Parathyroid adenoma (tissue), 2 donors: ENCODE measurements at regions not wholly inside any gene's neighbourhood (a gene's known extent, or its start where the extent isn't known, plus 50 kb on each side); places are given as distances from the start of the nearest gene placed in this dataset.
A peak's percentile ranks its signal among the peaks of the same experiment; 100 is the strongest.

Experiments used
- H2AFZ ChIP-seq: fragments of 300-600 bp; sonication (generic); one replicate; pipeline ENCODE4 v1.7.0; 2017; ENCODE audit warnings: antibody characterized with exemption, mild to moderate bottlenecking
- H3K27ac ChIP-seq: fragments of 300-600 bp; sonication (generic); one replicate; pipeline ENCODE4 v1.7.0; 2017
- H3K27me3 ChIP-seq: fragments of 300-600 bp; sonication (generic); one replicate; pipeline ENCODE4 v1.7.0; 2017; ENCODE audit warnings: low read length; ENCODE audit not compliant: control insufficient read depth, insufficient read depth
- H3K36me3 ChIP-seq: fragments of 300-600 bp; sonication (generic); one replicate; pipeline ENCODE4 v1.7.0; 2017; ENCODE audit warnings: low read length; ENCODE audit not compliant: control insufficient read depth, insufficient read depth
- H3K4me1 ChIP-seq: fragments of 300-600 bp; sonication (generic); one replicate; pipeline ENCODE4 v1.7.0; 2017; ENCODE audit warnings: control low read depth
- H3K4me2 ChIP-seq: fragments of 300-600 bp; sonication (generic); one replicate; pipeline ENCODE4 v1.7.0; 2017; ENCODE audit warnings: low read length
- H3K4me3 ChIP-seq: fragments of 300-600 bp; sonication (generic); one replicate; pipeline ENCODE4 v1.7.0; 2017; ENCODE audit warnings: low read depth, low read length
- H3K79me2 ChIP-seq: fragments of 300-600 bp; sonication (generic); one replicate; pipeline ENCODE4 v1.7.0; 2017; ENCODE audit warnings: control low read depth
- H3K9ac ChIP-seq: fragments of 300-600 bp; sonication (generic); one replicate; pipeline ENCODE4 v1.7.0; 2017; ENCODE audit warnings: mild to moderate bottlenecking
- H3K9me3 ChIP-seq: fragments of 300-600 bp; sonication (generic); one replicate; pipeline ENCODE4 v1.7.0; 2017; ENCODE audit warnings: low read length; ENCODE audit not compliant: control insufficient read depth
- TF ChIP-seq, protein P1 (sequence below): fragments of 300-600 bp; sonication (generic); IDR thresholded peaks from one replicate; pipeline ENCODE4 v1.7.0; 2017; ENCODE audit warnings: antibody characterized with exemption, mild to moderate bottlenecking
- donor health status: primary hyperparathyroidism.

DNA sequence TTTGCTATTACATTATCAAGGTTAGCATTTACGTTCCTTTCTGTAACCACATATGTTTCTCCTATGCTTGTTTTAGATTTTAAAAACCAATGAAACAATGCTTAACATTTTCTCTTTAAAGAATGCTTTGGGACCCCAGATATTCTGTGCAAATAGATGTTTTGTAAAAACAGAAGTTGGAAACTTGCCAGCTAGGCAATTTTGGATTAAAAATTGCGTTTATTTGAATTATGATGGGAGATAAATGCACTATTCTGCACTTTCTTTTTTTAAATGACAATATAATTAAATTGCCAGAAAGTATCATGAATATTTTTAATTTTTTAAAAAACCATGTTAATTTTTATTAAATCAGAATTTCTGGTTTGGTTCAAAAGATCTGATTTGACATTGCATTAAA, 81.6 kb downstream of the MACIR start:
- Histone ChIP-seq H3K4me2 (no peak overlapping the region), H3K4me1 (no peaks in the 10 kb centered on the region), H3K79me2 (no peaks in the 10 kb centered on the region), H3K4me3 (no peak overlapping the region), H3K27me3 (no peaks in the 10 kb centered on the region), H3K9me3 (no peaks in the 10 kb centered on the region), H3K36me3 (no peaks in the 10 kb centered on the region), H2AFZ (no peak overlapping the region), H3K27ac (no peak overlapping the region), H3K9ac (no peak overlapping the region)
- TF ChIP-seq, protein P1, sequence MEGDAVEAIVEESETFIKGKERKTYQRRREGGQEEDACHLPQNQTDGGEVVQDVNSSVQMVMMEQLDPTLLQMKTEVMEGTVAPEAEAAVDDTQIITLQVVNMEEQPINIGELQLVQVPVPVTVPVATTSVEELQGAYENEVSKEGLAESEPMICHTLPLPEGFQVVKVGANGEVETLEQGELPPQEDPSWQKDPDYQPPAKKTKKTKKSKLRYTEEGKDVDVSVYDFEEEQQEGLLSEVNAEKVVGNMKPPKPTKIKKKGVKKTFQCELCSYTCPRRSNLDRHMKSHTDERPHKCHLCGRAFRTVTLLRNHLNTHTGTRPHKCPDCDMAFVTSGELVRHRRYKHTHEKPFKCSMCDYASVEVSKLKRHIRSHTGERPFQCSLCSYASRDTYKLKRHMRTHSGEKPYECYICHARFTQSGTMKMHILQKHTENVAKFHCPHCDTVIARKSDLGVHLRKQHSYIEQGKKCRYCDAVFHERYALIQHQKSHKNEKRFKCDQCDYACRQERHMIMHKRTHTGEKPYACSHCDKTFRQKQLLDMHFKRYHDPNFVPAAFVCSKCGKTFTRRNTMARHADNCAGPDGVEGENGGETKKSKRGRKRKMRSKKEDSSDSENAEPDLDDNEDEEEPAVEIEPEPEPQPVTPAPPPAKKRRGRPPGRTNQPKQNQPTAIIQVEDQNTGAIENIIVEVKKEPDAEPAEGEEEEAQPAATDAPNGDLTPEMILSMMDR = no peak

DNA sequence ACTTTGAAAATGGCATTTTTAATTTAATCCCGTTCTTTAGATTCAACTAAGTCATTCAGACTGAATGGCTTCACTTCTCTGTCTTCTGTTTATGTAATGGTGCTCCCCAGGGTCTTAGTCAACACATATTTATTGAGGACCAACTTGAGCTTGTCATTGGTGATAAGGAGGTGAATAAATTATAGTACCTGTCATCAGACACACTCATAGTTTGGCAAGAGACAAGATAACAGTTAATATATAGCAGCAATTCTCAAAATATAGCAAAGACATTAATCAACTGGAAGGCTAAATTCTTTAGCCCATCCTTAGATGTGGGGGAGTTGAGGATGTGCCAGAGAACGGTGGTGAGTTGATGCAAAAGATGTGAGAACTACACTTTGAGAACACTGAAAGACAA, 78.4 kb downstream of the MACIR start:
- Histone ChIP-seq H3K4me3 (no peak overlapping the region), H3K4me2 (no peak overlapping the region), H3K4me1 (no peaks in the 10 kb centered on the region), H3K27me3 (no peaks in the 10 kb centered on the region), H3K79me2 (no peaks in the 10 kb centered on the region), H3K9ac (no peak overlapping the region), H3K27ac (no peak overlapping the region), H3K36me3 (no peaks in the 10 kb centered on the region), H3K9me3 (no peaks in the 10 kb centered on the region), H2AFZ (no peak overlapping the region)
- TF ChIP-seq, protein P1 = no peak

DNA sequence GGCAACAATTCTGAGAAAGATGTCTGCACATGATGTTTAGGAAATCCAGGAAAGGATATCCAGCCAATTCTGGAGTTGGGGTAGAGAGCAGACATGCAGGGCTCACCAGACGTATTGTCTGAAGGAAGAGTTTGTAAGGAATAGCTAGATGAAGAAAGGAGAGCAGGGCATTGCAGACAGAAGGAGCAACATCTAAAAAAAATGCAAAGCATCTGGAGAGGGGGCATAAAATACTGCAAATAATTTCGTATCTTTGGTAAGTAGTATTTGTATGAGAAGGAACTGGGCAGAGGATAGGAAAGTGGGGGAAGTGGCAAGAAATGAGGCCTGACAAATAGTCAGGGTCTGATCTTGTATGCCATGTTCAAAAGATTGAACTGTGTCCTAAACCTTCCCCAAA, 74.8 kb downstream of the MACIR start:
- TF ChIP-seq, protein P1 = no peak
- H3K27ac ChIP-seq = no peak overlapping the region
- peak overlapping the region; percentile 45 for H2AFZ ChIP-seq
- no peak overlapping the region for H3K4me3 ChIP-seq
- H3K9ac ChIP-seq = no peak overlapping the region
- H3K27me3 ChIP-seq = no peaks in the 10 kb centered on the region
- H3K9me3 ChIP-seq = no peaks in the 10 kb centered on the region
- no peak overlapping the region for H3K4me2 ChIP-seq
- H3K4me1 ChIP-seq = no peaks in the 10 kb centered on the region
- H3K79me2 ChIP-seq = no peaks in the 10 kb centered on the region
- no peaks in the 10 kb centered on the region for H3K36me3 ChIP-seq

DNA sequence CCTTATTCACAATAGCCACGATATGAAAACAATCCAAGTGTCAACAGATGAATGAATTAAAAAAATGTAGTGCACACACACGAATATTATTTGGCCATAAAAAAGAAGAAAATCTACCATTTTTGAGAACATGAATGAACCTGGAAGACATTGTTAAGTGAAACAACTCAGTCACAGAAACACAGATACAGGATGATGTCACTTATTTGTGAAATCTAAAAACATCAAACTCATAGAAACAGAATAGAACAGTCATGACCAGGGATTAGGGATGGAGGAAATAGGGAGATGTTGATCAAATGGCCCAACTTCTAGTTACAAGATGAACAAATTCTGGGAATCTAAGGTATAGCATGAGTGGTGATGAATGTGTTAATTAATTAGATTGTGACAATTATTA, 72.3 kb downstream of the MACIR start:
- Histone ChIP-seq H3K9me3 (no peaks in the 10 kb centered on the region), H3K36me3 (no peaks in the 10 kb centered on the region), H3K27me3 (no peaks in the 10 kb centered on the region), H3K4me2 (no peak overlapping the region), H3K4me3 (no peak overlapping the region), H3K4me1 (no peaks in the 10 kb centered on the region), H3K9ac (no peak overlapping the region), H2AFZ (no peak overlapping the region), H3K27ac (no peak overlapping the region), H3K79me2 (no peaks in the 10 kb centered on the region)
- TF ChIP-seq, protein P1 = no peak
